Stomach (tissue), 4 donors: ENCODE measurements at regions not wholly inside any gene's neighbourhood (a gene's known extent, or its start where the extent isn't known, plus 50 kb on each side); places are given as distances from the start of the nearest gene placed in this dataset.

Source experiments
- POLR2A ChIP-seq, 4 donors: fragments of 450-650 bp; IDR thresholded peaks; one replicate each; pipeline ENCODE4 v1.6.1; 2016; ENCODE audit warnings: antibody characterized with exemption in 4 of 4, control low read depth in 2 of 4, mild to moderate bottlenecking in 1 of 4, moderate library complexity in 1 of 4
- POLR2AphosphoS5 ChIP-seq, 3 donors: sonication (generic); formaldehyde crosslinking; IDR thresholded peaks; one replicate each; pipeline ENCODE4 v1.6.1; 2016; ENCODE audit warnings: antibody characterized with exemption in 3 of 3
- TF ChIP-seq, protein P1 (sequence below), 7 experiments: fragments of 450-650 bp in 4 of 7; fragments of 200-600 bp in 3 of 7; sonication (generic) in 3 of 7; IDR thresholded peaks; one replicate each; pipeline ENCODE4 v1.5.1; 2016 to 2019; ENCODE audit warnings: antibody characterized with exemption in 7 of 7, control low read depth in 2 of 7, mild to moderate bottlenecking in 1 of 7

DNA sequence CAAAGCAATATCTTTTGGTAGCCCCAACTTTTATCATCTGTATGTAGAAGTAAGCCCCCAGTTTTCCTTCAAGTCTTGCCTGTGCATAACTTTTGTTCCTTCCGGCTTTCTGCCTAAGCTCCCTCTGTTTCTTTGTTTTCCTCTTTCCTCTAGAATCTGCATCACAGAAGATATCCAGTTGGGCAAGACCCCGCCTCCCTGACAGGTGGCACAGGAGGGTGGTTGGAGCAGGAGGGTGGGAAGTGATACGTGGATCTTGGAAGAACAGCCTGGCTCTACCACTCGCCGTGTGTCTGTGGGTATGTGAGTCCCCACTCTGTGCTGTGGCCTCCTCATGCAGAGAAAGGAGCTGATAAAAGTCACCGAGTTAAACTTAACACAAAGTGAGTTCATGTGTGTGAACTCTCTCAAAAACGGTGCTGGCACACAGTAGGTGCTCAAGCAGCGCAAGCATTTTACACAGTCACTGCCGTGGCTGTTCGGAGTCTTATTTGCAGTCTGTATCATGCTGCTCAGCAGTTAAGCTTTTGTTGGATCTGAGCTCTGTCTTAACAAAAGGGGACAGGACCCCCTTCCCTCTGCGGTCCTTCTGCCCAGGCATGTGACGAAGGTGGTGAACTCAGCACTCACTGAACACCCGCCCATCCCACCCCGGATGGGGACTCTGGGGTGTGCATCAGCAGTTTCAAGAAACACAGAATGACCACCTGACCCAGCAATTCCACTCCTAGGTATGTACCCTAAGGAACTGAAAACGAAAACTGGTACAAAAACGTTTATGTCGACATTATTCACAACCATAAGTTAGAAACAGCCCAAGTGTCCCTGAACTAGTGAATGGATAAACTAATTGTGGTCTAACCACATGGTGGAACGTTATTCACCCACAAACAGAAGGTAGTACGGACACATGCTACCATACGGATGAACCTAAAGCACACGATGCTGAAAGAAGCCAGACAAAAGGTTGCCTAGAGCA lies 249.1 kb downstream of the CTTN start:
- no peak for TF ChIP-seq POLR2A (IDR thresholded peaks at IDR 0.05)
- TF ChIP-seq, protein P1, sequence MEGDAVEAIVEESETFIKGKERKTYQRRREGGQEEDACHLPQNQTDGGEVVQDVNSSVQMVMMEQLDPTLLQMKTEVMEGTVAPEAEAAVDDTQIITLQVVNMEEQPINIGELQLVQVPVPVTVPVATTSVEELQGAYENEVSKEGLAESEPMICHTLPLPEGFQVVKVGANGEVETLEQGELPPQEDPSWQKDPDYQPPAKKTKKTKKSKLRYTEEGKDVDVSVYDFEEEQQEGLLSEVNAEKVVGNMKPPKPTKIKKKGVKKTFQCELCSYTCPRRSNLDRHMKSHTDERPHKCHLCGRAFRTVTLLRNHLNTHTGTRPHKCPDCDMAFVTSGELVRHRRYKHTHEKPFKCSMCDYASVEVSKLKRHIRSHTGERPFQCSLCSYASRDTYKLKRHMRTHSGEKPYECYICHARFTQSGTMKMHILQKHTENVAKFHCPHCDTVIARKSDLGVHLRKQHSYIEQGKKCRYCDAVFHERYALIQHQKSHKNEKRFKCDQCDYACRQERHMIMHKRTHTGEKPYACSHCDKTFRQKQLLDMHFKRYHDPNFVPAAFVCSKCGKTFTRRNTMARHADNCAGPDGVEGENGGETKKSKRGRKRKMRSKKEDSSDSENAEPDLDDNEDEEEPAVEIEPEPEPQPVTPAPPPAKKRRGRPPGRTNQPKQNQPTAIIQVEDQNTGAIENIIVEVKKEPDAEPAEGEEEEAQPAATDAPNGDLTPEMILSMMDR (IDR thresholded peaks at IDR 0.05) = no peak
- TF ChIP-seq POLR2AphosphoS5 (IDR thresholded peaks at IDR 0.05) = no peak
